HepG2 (cell line): ENCODE measurements at regions not wholly inside any gene's neighbourhood (a gene's known extent, or its start where the extent isn't known, plus 50 kb on each side); places are given as distances from the start of the nearest gene placed in this dataset.

ENCODE experiments used
- ATAC-seq: fragments of 200-7000 bp; cut with Tn5 transposase; 3 replicates; pipeline ENCODE4 v1.9.1; 2020; ENCODE audit warnings: mild to moderate bottlenecking, moderate library complexity
- BruUV-seq: library from RNA; stranded (reverse); fragments of 400-500 nt; replicated peaks from 2 replicates; lab custom pipeline; 2021; lab: Mats Ljungman, UMichigan
- CTCF ChIA-PET: fragments of 300-600 bp; formaldehyde crosslinking; extraction: SDS; loops from one replicate; lab custom pipeline; 2021; ENCODE audit warnings: low total read pairs, inconsistent platforms, low intra/inter-chr PET ratio; lab: Yijun Ruan, JAX
- POLR2A ChIA-PET: fragments of 350-600 bp; sonication (Branson Sonifier 250); formaldehyde crosslinking; loops from one replicate; lab custom pipeline; 2020; ENCODE audit warnings: antibody characterized with exemption, inconsistent platforms; lab: Yijun Ruan, JAX
- DNase-seq: peaks from one replicate; pipeline ENCODE4 v3.0.0-alpha.2; 2015; ENCODE audit warnings: low spot score
- FAIRE-seq: peaks from 3 replicates; lab custom pipeline; 2011; peaks lifted over from hg19 to GRCh38; lab: Jason Lieb, UNC
- H2AFZ ChIP-seq: one replicate; pipeline ENCODE4 v1.6.1; 2011; ENCODE audit warnings: low read length, inconsistent platforms
- H3K27ac ChIP-seq: fragments of 300-600 bp; 3 replicates; pipeline ENCODE4 v1.8.0; 2011; ENCODE audit warnings: mixed run types, mild to moderate bottlenecking, mixed read lengths, low read length, inconsistent platforms; ENCODE audit not compliant: insufficient read depth; ENCODE audit errors: extremely low read length
- H3K27me3 ChIP-seq, 2 experiments: fragments of 200-600 bp in 1 of 2; 2 replicates in 1 of 2; 3 replicates in 1 of 2; pipeline versions ENCODE4 v1.6.0 to v1.8.0; 2011; ENCODE audit warnings: low read length in 2 of 2, mild to moderate bottlenecking in 2 of 2, moderate library complexity in 2 of 2, inconsistent platforms in 1 of 2; ENCODE audit not compliant: insufficient read depth in 2 of 2, control insufficient read depth in 1 of 2
- H3K36me3 ChIP-seq, 2 experiments: fragments of 200-600 bp in 1 of 2; replicated peaks in 1 of 2; 2 replicates in 1 of 2; 3 replicates in 1 of 2; pipeline versions ENCODE4 v1.5.1 to v1.8.0; 2011; ENCODE audit warnings: low read length in 2 of 2, inconsistent platforms in 1 of 2; ENCODE audit not compliant: insufficient read depth in 2 of 2, control insufficient read depth in 1 of 2
- H3K4me1 ChIP-seq: 2 replicates; pipeline ENCODE4 v1.5.1; 2012; ENCODE audit warnings: low read length, inconsistent platforms; ENCODE audit not compliant: insufficient read depth
- H3K4me2 ChIP-seq: 2 replicates; pipeline ENCODE4 v1.6.0; 2011; ENCODE audit warnings: low read depth, low read length, inconsistent platforms
- H3K4me3 ChIP-seq, 3 experiments: fragments of 200-600 bp in 1 of 3; sonication (generic), shearing (Covaris generic) in 1 of 3; replicated peaks in 1 of 3; 2 replicates each; pipeline ENCODE4 v1.5.1; 2011 to 2016; ENCODE audit warnings: low read length in 3 of 3, inconsistent platforms in 2 of 3, low read depth in 2 of 3, mild to moderate bottlenecking in 2 of 3, control low read depth in 1 of 3, mixed read lengths in 1 of 3; ENCODE audit not compliant: insufficient read depth in 1 of 3
- H3K79me2 ChIP-seq: one replicate; pipeline ENCODE4 v1.6.1; 2011; ENCODE audit warnings: low read length, inconsistent platforms; ENCODE audit not compliant: insufficient read depth
- H3K9ac ChIP-seq: 2 replicates; pipeline ENCODE4 v1.6.0; 2011; ENCODE audit warnings: mild to moderate bottlenecking, low read depth, low read length, inconsistent platforms; ENCODE audit not compliant: insufficient read depth
- H3K9me3 ChIP-seq: 2 replicates; pipeline ENCODE4 v1.5.1; 2012; ENCODE audit warnings: mild to moderate bottlenecking, low read length
- H4K20me1 ChIP-seq: 2 replicates; pipeline ENCODE4 v1.6.0; 2011; ENCODE audit warnings: inconsistent platforms, mild to moderate bottlenecking, low read length, moderate library complexity; ENCODE audit not compliant: insufficient read depth
- CTCF ChIP-seq: sonication (generic); formaldehyde crosslinking; IDR thresholded peaks from 2 replicates; pipeline ENCODE4 v1.5.0; 2020; ENCODE audit warnings: mild to moderate bottlenecking, missing genetic modification reagents, moderate library complexity
- NR2F6 ChIP-seq, 2 experiments: IDR thresholded peaks; 2 replicates each; pipeline ENCODE4 v1.6.1; 2016; ENCODE audit warnings: antibody characterized with exemption in 1 of 2, mild to moderate bottlenecking in 1 of 2
- STAG1 ChIP-seq: sonication (generic); formaldehyde crosslinking; IDR thresholded peaks from 2 replicates; pipeline ENCODE4 v1.4.0; 2020; ENCODE audit warnings: missing genetic modification reagents
- TCF12 ChIP-seq, 2 experiments: fragments of 450-650 bp in 1 of 2; sonication (generic) in 1 of 2; formaldehyde crosslinking in 1 of 2; IDR thresholded peaks; 2 replicates each; pipeline versions ENCODE4 v1.6.1 to v1.8.0; 2017 to 2022; ENCODE audit warnings: antibody characterized with exemption in 1 of 2, mild to moderate bottlenecking in 1 of 2, missing genetic modification reagents in 1 of 2, moderate library complexity in 1 of 2
- TEF ChIP-seq: sonication (generic); formaldehyde crosslinking; IDR thresholded peaks from 2 replicates; pipeline ENCODE4 v1.5.0; 2020; ENCODE audit warnings: missing genetic modification reagents
- ZNF281 ChIP-seq: sonication (generic); formaldehyde crosslinking; IDR thresholded peaks from 2 replicates; pipeline ENCODE4 v1.4.0; 2020; ENCODE audit warnings: missing genetic modification reagents, borderline replicate concordance
- WGBS: methylation state at CpG from one replicate; pipeline ENCODE4 v1.1.6; 2017; ENCODE audit warnings: low lambda C conversion rate; 5-methylcytosine and 5-hydroxymethylcytosine counted together
- in situ Hi-C: cut with HindIII; loops from 2 replicates; pipeline ENCODE4 v1.10.0; 2017; ENCODE audit warnings: low pct_unique_long_range_greater_than_20kb; ENCODE audit not compliant: extremely low pct_ligation_motif_present
- intact Hi-C: fragments of 100-400 bp; cut with micrococcal nuclease; formaldehyde crosslinking; loops from one replicate; pipeline ENCODE4 v1.10.0; 2022; ENCODE audit not compliant: unreplicated experiment

- Histone ChIP-seq H3K4me1 (peaks cover 24% of the 10 kb centered on the region), H3K36me3 (no peaks in the 10 kb centered on the region), H3K9me3 (no peaks in the 10 kb centered on the region), H3K4me2 (no peak overlapping the region), H3K27me3 (peaks cover 12 to 50% of the 10 kb centered on the region in 2 experiments; a peak in 4 of 5 replicates), H3K79me2 (no peaks in the 10 kb centered on the region), H3K9ac (no peak overlapping the region), H4K20me1 (no peaks in the 10 kb centered on the region), H2AFZ (no peak overlapping the region), H3K4me3 (no peak overlapping the region), H3K27ac (no peak overlapping the region)
- intact Hi-C loops = no loop called here
- ChIA-PET POLR2A (no interaction called here), CTCF (no interaction called here)
- FAIRE-seq (no peak), DNase-seq (no peak), ATAC-seq (no peak)
- no TSS peak for BruUV-seq
- TF ChIP-seq TCF12 (IDR thresholded peaks at IDR 0.05) = no peak
- TF ChIP-seq TCF12 (CRISPR knock-in tag; IDR thresholded peaks at IDR 0.05) = no peak
- TF ChIP-seq STAG1 (CRISPR knock-in tag) = peak; percentile 23; the same call in 1 of the 2 replicates
- no peak for TF ChIP-seq NR2F6 (IDR thresholded peaks at IDR 0.05)
- 0 out of 2 replicates have a peak, but pooled peaks have one; percentile 16 for TF ChIP-seq NR2F6 (CRISPR knock-in tag; IDR thresholded peaks at IDR 0.05)
- TF ChIP-seq TEF (CRISPR knock-in tag) = no peak
- peak; percentile 44 for TF ChIP-seq CTCF (CRISPR knock-in tag)
- TF ChIP-seq ZNF281 (CRISPR knock-in tag) = 0 out of 2 replicates have a peak, but pooled peaks have one; percentile 15
- in situ Hi-C loops = no loop called here
- WGBS = 58% methylated on average over 19 of the region's 19 CpGs
These were observed 80.5 kb upstream of the HPCAL1 start for GRCh38 chr2:10221976-10222870.
